Tibial nerve (tissue), 4 donors: ENCODE measurements at regions not wholly inside any gene's neighbourhood (a gene's known extent, or its start where the extent isn't known, plus 50 kb on each side); places are given as distances from the start of the nearest gene placed in this dataset.

Experiments used
- CTCF ChIP-seq, 5 experiments: fragments of 200-600 bp in 3 of 5; fragments of 450-650 bp in 2 of 5; sonication (generic) in 3 of 5; IDR thresholded peaks; one replicate each; pipeline ENCODE4 v1.5.1; 2016 to 2019; ENCODE audit warnings: antibody characterized with exemption in 5 of 5, mild to moderate bottlenecking in 3 of 5, moderate library complexity in 2 of 5
- EP300 ChIP-seq, 2 donors: sonication (generic); formaldehyde crosslinking; IDR thresholded peaks; one replicate each; pipeline ENCODE4 v1.6.1; 2017; ENCODE audit warnings: antibody characterized with exemption in 2 of 2, mild to moderate bottlenecking in 1 of 2
- POLR2A ChIP-seq, 2 donors: fragments of 450-650 bp; IDR thresholded peaks; one replicate each; pipeline ENCODE4 v1.6.1; 2017; ENCODE audit warnings: antibody characterized with exemption in 2 of 2, mild to moderate bottlenecking in 2 of 2, moderate library complexity in 2 of 2

DNA sequence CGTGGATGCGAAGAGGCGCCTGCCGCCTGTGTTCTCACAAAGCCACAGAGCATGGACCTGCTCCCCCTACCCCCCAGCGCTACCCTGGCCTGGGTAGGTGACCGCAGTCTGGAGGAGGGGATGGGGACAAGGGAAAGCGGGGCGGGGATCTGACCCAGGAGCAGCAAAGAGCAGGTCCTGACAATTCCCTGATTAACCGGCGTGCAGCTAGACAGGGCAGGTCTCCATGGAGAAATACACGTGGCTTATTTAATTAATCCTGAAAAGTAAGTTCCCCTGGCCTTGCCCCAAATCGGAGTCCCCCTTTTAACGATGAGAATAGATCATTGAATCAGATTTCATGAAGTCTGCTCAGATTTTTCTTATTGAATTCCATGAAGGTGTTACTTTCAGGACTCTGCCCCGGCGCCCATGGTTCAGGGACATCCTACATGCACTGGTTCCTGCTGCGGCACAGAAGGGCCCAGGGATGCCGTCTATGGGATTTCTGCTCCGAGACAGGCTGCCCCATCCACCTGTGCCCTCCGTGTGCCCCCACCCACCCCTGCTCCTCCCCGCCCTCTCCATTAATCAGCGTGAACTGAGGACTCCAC, 251.0 kb upstream of the SFSWAP start:
- no peak for TF ChIP-seq CTCF (IDR thresholded peaks at IDR 0.05)
- no peak for TF ChIP-seq POLR2A (IDR thresholded peaks at IDR 0.05)
- no peak for TF ChIP-seq EP300 (IDR thresholded peaks at IDR 0.05)
